Epithelial cell of prostate (primary cell): ENCODE measurements at regions not wholly inside any gene's neighbourhood (a gene's known extent, or its start where the extent isn't known, plus 50 kb on each side); places are given as distances from the start of the nearest gene placed in this dataset.

Experiments used
- DNase-seq: peaks from one replicate; pipeline ENCODE4 v3.0.0-alpha.2; 2011; ENCODE audit warnings: low read depth, low spot score
- H3K27ac ChIP-seq: fragments of 450-650 bp; 2 replicates; pipeline ENCODE4 v1.5.1; 2017; ENCODE audit warnings: mild to moderate bottlenecking

- peak overlapping the region; percentile 23 for H3K27ac ChIP-seq
- no peak for DNase-seq
These were observed 127.6 kb upstream of the RASGRP1 start for GRCh38 chr15:38691965-38692788.

GRCh38 chr15:38692789-38693062 is 128.1 kb upstream of the RASGRP1 start:
- H3K27ac ChIP-seq = peak overlapping the region; percentile 23
- DNase-seq = no peak

- no peak for DNase-seq
- H3K27ac ChIP-seq = no peak overlapping the region
These were observed 130.9 kb upstream of the RASGRP1 start for GRCh38 chr15:38695249-38696108.

- no peak for DNase-seq
- H3K27ac ChIP-seq = no peak overlapping the region
These were observed 131.6 kb upstream of the RASGRP1 start for GRCh38 chr15:38696109-38696727.

GRCh38 chr15:38696790-38697495 is 132.3 kb upstream of the RASGRP1 start:
- no peak overlapping the region for H3K27ac ChIP-seq
- DNase-seq = no peak

- no peak overlapping the region for H3K27ac ChIP-seq
These were observed 133.6 kb upstream of the RASGRP1 start for GRCh38 chr15:38698254-38698653.

GRCh38 chr15:38699633-38700230 is 135.1 kb upstream of the RASGRP1 start:
- no peak overlapping the region for H3K27ac ChIP-seq
- DNase-seq = no peak

More at GRCh38 chr15:38698254-38698653, 133.6 kb upstream of the RASGRP1 start:
- no peak for DNase-seq

GRCh38 chr15:38701149-38701548 is 136.5 kb upstream of the RASGRP1 start:
- no peak overlapping the region for H3K27ac ChIP-seq
- no peak for DNase-seq

- peak; percentile 46 for DNase-seq
- no peak overlapping the region for H3K27ac ChIP-seq
These were observed 137.7 kb upstream of the RASGRP1 start for GRCh38 chr15:38702178-38702912.

GRCh38 chr15:38705436-38706219 is 141.0 kb upstream of the RASGRP1 start:
- H3K27ac ChIP-seq = no peak overlapping the region

GRCh38 chr15:38706956-38707355 is 142.3 kb upstream of the RASGRP1 start:
- peak; percentile 20 for DNase-seq
- no peak overlapping the region for H3K27ac ChIP-seq

More at GRCh38 chr15:38705436-38706219, 141.0 kb upstream of the RASGRP1 start:
- no peak for DNase-seq

- H3K27ac ChIP-seq = no peak overlapping the region
- DNase-seq = no peak
These were observed 143.4 kb upstream of the RASGRP1 start for GRCh38 chr15:38707802-38708671.

GRCh38 chr15:38708672-38709180 is 144.1 kb upstream of the RASGRP1 start:
- no peak overlapping the region for H3K27ac ChIP-seq

GRCh38 chr15:38709196-38709595 is 144.6 kb upstream of the RASGRP1 start:
- DNase-seq = no peak
- no peak overlapping the region for H3K27ac ChIP-seq

More at GRCh38 chr15:38708672-38709180, 144.1 kb upstream of the RASGRP1 start:
- DNase-seq = no peak

- peak overlapping the region; percentile 55 for H3K27ac ChIP-seq
These were observed 149.9 kb upstream of the RASGRP1 start for GRCh38 chr15:38714309-38715072.

GRCh38 chr15:38720893-38721567 is 156.4 kb upstream of the RASGRP1 start:
- H3K27ac ChIP-seq = no peak overlapping the region
- no peak for DNase-seq

More at GRCh38 chr15:38714309-38715072, 149.9 kb upstream of the RASGRP1 start:
- no peak for DNase-seq
